Uterus (tissue), 3 donors: ENCODE measurements at regions not wholly inside any gene's neighbourhood (a gene's known extent, or its start where the extent isn't known, plus 50 kb on each side); places are given as distances from the start of the nearest gene placed in this dataset.

Experiments used
- DNase-seq, 2 donors: peaks; one replicate each; pipeline ENCODE4 v3.0.0-alpha.2; 2019 to 2020
- H3K27ac ChIP-seq, 2 donors: fragments of 200-600 bp; sonication (generic); 1 replicate in 1 of 2; 2 replicates in 1 of 2; pipeline ENCODE4 v1.5.1; 2016 to 2018
- H3K27me3 ChIP-seq, 2 donors: fragments of 200-600 bp; sonication (generic); one replicate each; pipeline ENCODE4 v1.5.1; 2018 to 2019; ENCODE audit warnings: control low read depth in 1 of 2
- H3K36me3 ChIP-seq, 2 donors: fragments of 200-600 bp; sonication (generic); one replicate each; pipeline ENCODE4 v1.5.1; 2019; ENCODE audit warnings: control low read depth in 1 of 2
- H3K4me1 ChIP-seq, 2 donors: fragments of 200-600 bp; sonication (generic); one replicate each; pipeline ENCODE4 v1.5.1; 2018 to 2019; ENCODE audit warnings: control low read depth in 1 of 2
- H3K4me3 ChIP-seq, 2 donors: fragments of 200-600 bp; sonication (generic); 1 replicate in 1 of 2; 2 replicates in 1 of 2; pipeline ENCODE4 v1.5.1; 2018 to 2019; ENCODE audit warnings: mild to moderate bottlenecking in 1 of 2
- H3K9me3 ChIP-seq, 2 donors: fragments of 200-600 bp; sonication (generic); one replicate each; pipeline ENCODE4 v1.5.1; 2019; ENCODE audit warnings: control low read depth in 1 of 2
- POLR2A ChIP-seq, 2 donors: fragments of 450-650 bp; IDR thresholded peaks; one replicate each; pipeline ENCODE4 v1.6.1; 2016; ENCODE audit warnings: antibody characterized with exemption in 2 of 2, mild to moderate bottlenecking in 1 of 2, moderate library complexity in 1 of 2
- intact Hi-C: fragments of 100-400 bp; cut with DNase I; formaldehyde crosslinking; loops from one replicate; pipeline ENCODE4 v1.15.1; 2023; ENCODE audit warnings: low total_unique reads
- TF ChIP-seq, protein P1 (sequence below), 4 experiments: fragments of 200-600 bp in 2 of 4; fragments of 450-650 bp in 2 of 4; sonication (generic) in 2 of 4; IDR thresholded peaks; one replicate each; pipeline ENCODE4 v1.5.1; 2016 to 2019; ENCODE audit warnings: antibody characterized with exemption in 4 of 4, mild to moderate bottlenecking in 2 of 4, moderate library complexity in 1 of 4
- donor health status: DM: yes; HTN: yes; CAD: no.

DNA sequence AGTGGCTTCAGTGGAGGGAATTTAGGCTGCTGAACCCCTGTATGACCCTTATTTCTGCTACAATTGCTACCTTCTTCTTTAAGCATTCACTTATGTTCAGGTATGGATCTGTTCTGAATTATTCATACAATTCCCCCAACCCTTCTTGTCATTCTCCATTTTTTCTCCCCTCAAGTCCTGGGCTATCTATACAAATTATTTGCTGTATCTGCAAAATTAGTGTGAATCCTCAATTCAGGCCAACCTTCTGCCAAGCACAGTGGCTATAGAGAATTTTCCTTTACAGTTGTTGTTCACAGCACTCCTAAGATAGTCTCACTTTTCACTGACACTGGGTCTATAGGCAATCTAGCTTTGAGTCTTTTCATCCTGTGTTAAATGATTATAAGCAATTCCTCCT, 119.2 kb upstream of the CNTN1 start:
- no peak for DNase-seq
- no peaks in the 10 kb centered on the region for H3K27me3 ChIP-seq
- H3K36me3 ChIP-seq, result no peaks in the 10 kb centered on the region
- no peak overlapping the region for H3K4me3 ChIP-seq
- no peaks in the 10 kb centered on the region for H3K9me3 ChIP-seq
- intact Hi-C loops, result no loop called here
- H3K4me1 ChIP-seq, result no peaks in the 10 kb centered on the region
- TF ChIP-seq, protein P1, sequence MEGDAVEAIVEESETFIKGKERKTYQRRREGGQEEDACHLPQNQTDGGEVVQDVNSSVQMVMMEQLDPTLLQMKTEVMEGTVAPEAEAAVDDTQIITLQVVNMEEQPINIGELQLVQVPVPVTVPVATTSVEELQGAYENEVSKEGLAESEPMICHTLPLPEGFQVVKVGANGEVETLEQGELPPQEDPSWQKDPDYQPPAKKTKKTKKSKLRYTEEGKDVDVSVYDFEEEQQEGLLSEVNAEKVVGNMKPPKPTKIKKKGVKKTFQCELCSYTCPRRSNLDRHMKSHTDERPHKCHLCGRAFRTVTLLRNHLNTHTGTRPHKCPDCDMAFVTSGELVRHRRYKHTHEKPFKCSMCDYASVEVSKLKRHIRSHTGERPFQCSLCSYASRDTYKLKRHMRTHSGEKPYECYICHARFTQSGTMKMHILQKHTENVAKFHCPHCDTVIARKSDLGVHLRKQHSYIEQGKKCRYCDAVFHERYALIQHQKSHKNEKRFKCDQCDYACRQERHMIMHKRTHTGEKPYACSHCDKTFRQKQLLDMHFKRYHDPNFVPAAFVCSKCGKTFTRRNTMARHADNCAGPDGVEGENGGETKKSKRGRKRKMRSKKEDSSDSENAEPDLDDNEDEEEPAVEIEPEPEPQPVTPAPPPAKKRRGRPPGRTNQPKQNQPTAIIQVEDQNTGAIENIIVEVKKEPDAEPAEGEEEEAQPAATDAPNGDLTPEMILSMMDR (IDR thresholded peaks at IDR 0.05), result no peak
- no peak for TF ChIP-seq POLR2A (IDR thresholded peaks at IDR 0.05)
- H3K27ac ChIP-seq, result no peak overlapping the region

DNA sequence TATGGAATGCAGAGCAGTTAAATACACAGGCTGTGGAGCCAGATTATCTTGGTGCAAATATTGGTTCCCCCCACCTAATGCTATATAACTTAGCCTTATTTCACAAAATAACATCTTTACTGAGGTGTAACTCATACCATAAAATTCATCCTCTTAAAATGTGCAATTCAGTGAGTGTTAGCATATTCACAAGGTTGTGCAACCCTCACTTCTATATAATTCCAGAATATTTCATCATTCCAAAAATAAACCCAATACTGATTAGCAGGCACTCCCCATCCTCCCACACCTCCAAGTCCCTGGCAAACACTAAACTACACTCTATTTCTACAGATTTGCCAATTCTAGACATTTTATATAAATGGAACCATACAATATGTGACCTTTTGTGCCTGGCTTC, 116.3 kb upstream of the CNTN1 start:
- Histone ChIP-seq H3K27ac (no peak overlapping the region), H3K27me3 (no peaks in the 10 kb centered on the region), H3K9me3 (no peaks in the 10 kb centered on the region), H3K4me1 (no peaks in the 10 kb centered on the region), H3K4me3 (no peak overlapping the region), H3K36me3 (no peaks in the 10 kb centered on the region)
- intact Hi-C loops, result no loop called here
- TF ChIP-seq, protein P1 (IDR thresholded peaks at IDR 0.05), result no peak
- no peak for TF ChIP-seq POLR2A (IDR thresholded peaks at IDR 0.05)
- no peak for DNase-seq

DNA sequence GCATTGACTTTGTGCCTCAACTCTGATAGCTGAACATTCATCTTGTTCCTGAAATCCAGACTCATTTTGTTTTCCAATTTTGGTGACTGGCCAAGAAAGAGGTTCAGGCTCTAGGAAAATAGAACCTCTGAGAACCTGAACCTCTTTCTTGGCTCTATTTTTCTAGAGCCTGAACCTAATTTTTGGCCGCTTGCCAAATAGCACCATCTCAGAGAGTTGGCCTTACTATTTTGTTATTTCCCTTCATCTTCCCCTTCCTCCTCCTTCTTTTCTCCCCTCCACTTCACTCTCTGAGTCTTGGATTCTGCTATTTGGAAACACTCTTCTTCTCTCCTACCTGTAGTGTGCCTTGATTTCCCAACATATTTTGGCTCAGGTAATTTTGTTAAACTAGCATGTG, 114.4 kb upstream of the CNTN1 start:
- Histone ChIP-seq H3K9me3 (no peaks in the 10 kb centered on the region), H3K4me3 (no peak overlapping the region), H3K36me3 (no peaks in the 10 kb centered on the region), H3K27ac (no peak overlapping the region), H3K4me1 (no peaks in the 10 kb centered on the region), H3K27me3 (no peaks in the 10 kb centered on the region)
- intact Hi-C loops, result no loop called here
- DNase-seq, result no peak
- no peak for TF ChIP-seq POLR2A (IDR thresholded peaks at IDR 0.05)
- TF ChIP-seq, protein P1 (IDR thresholded peaks at IDR 0.05), result no peak

DNA sequence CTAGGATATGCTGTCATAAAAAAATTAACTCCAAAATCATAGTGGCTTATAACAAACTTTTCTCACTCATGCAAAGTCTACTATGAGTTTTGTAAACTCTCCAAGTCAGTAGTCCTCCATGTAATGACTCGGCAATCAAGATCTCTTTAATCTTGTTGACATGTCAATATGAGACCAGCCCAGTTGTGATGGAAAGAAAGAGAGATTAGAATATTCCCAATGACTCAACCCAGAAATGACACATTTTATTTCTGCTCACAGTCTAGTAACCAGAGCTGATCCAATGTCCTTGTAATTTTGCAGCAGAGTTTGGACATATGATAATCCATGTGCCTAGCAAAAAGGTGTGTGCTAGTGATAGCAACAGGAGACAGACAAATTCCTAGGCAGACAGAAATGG, 112.6 kb upstream of the CNTN1 start:
- Histone ChIP-seq H3K4me3 (no peak overlapping the region), H3K27ac (no peak overlapping the region)
- TF ChIP-seq, protein P1 (IDR thresholded peaks at IDR 0.05), result no peak
- TF ChIP-seq POLR2A (IDR thresholded peaks at IDR 0.05), result no peak

DNA sequence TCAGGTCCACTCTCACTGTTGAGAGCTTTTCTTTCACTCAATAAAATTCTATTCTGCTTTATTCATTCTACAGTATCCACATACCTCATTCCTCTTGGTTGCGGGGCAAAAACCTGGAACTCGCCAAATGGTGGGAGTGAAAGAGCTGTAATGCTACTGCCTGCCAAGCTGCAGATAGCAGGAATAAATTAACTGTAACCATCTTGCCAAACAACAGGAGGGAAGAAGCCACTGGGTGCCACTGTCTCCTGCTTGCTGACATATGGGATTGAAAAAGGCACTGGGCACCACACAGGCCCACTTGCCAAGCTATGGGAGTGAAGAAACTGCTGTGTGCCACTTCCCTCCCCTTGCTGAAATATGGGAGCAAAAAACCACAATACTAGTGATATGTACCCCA, 111.9 kb upstream of the CNTN1 start:
- DNase-seq, result no peak
- H3K4me1 ChIP-seq, result no peaks in the 10 kb centered on the region
- H3K27me3 ChIP-seq, result no peaks in the 10 kb centered on the region
- no peaks in the 10 kb centered on the region for H3K9me3 ChIP-seq
- H3K36me3 ChIP-seq, result no peaks in the 10 kb centered on the region
- no peak overlapping the region for H3K4me3 ChIP-seq
- TF ChIP-seq, protein P1 (IDR thresholded peaks at IDR 0.05), result no peak
- TF ChIP-seq POLR2A (IDR thresholded peaks at IDR 0.05), result no peak
- no peak overlapping the region for H3K27ac ChIP-seq
- intact Hi-C loops, result no loop called here

More for the DNA sequence above, 112.6 kb upstream of the CNTN1 start:
- no peaks in the 10 kb centered on the region for H3K4me1 ChIP-seq
- no peak for DNase-seq
- intact Hi-C loops, result no loop called here
- no peaks in the 10 kb centered on the region for H3K9me3 ChIP-seq
- H3K27me3 ChIP-seq, result no peaks in the 10 kb centered on the region
- no peaks in the 10 kb centered on the region for H3K36me3 ChIP-seq
